AG10803 (cell line): ENCODE measurements at regions not wholly inside any gene's neighbourhood (a gene's known extent, or its start where the extent isn't known, plus 50 kb on each side); places are given as distances from the start of the nearest gene placed in this dataset.
"Not testable (repeated sequence)": the region's sequence is repeated elsewhere in the genome, so short reads cannot be mapped to it uniquely, and the experiment has no call there.

Experiments used
- DNase-seq: peaks from one replicate; pipeline ENCODE4 v3.0.0; 2010; ENCODE audit warnings: low read depth
- H3K4me3 ChIP-seq: 2 replicates; pipeline ENCODE4 v1.5.1; 2011; ENCODE audit warnings: mild to moderate bottlenecking, low read length, control low read depth
- TF ChIP-seq, protein P1 (sequence below): conservative IDR thresholded peaks from 2 replicates; pipeline ENCODE4 v1.5.1; 2011; ENCODE audit warnings: mild to moderate bottlenecking, low read length, control low read depth, inconsistent platforms

DNA sequence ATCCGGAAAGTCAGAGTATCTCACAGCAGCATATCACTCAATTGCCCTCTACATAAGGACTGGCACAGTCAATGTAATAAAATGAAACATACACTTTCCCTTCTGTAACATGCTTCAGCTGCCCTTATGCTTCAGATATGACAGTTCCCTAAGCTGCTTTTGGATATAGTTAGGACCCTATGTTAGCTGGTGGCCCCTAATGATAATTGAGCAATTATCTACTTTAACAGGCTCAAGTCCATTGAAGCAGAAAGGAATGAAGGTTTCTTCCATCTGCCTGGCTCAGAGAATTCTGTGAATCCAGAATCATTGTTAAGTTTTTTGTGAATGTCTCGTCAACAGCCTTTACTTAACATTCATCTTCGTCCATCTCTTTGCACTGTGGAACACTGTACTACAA lies 951.2 kb upstream of the DIAPH2 start:
- H3K4me3 ChIP-seq, result no peak overlapping the region
- DNase-seq, result no peak
- TF ChIP-seq, protein P1, sequence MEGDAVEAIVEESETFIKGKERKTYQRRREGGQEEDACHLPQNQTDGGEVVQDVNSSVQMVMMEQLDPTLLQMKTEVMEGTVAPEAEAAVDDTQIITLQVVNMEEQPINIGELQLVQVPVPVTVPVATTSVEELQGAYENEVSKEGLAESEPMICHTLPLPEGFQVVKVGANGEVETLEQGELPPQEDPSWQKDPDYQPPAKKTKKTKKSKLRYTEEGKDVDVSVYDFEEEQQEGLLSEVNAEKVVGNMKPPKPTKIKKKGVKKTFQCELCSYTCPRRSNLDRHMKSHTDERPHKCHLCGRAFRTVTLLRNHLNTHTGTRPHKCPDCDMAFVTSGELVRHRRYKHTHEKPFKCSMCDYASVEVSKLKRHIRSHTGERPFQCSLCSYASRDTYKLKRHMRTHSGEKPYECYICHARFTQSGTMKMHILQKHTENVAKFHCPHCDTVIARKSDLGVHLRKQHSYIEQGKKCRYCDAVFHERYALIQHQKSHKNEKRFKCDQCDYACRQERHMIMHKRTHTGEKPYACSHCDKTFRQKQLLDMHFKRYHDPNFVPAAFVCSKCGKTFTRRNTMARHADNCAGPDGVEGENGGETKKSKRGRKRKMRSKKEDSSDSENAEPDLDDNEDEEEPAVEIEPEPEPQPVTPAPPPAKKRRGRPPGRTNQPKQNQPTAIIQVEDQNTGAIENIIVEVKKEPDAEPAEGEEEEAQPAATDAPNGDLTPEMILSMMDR, result no peak

DNA sequence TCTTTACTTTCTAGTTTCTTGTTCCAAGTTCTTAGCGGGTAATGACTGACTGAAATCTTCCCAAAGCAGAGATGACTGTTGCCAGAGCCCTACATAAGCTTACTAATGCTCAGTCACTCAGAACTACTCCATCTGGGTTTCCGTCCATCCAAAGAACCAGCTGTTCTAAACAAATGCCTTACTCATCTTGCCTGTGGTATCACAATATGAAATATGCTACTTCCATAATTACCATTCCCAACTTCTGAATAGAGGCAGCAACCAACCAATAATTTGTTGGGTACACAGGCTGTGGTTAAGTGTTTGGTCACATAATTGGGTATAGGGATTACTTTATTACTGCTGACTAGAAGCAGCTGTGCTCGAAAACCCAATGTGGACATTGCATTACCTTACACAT lies 930.2 kb upstream of the DIAPH2 start:
- no peak for DNase-seq
- H3K4me3 ChIP-seq, result no peak overlapping the region
- TF ChIP-seq, protein P1, result no peak

DNA sequence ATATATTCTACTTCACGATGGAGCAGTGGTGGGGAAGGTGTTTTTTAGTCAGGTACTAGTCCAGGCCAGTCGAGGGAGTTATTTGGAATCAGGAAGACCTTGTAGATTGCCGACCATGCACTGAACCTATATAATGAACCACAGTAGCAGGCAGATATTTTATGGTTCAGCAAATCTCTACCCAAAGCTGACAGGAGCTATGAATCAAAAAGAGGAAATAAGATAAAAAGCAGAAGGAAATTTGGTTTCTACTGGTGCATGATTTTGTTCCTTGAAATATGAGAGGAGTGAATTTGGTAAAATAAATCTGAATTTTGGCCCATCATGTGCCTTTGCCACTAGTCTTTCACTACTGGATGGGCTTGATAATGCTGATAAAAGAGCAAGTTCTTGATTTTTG lies 924.3 kb upstream of the DIAPH2 start:
- no peak overlapping the region for H3K4me3 ChIP-seq
- TF ChIP-seq, protein P1, result no peak
- no peak for DNase-seq

DNA sequence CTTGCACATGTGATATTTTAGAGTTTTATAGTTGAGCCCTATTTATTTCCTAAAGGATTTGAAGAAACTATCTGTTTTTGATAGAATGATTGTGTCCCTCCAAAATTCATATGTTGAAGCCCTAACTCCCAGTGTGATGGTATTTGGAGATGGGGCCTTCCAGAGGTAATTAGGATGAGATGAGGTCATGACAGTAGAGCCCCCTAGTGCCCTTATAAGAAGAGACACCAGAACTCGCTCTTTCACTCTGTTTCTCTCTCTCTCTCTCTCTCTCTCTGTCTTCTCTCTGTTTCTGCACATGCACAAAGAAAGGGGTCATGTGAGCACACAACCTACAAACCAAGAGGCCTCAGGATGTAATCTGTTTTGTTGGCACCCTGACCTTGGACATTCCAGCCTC lies 921.9 kb upstream of the DIAPH2 start:
- no peak for DNase-seq
- TF ChIP-seq, protein P1, result no peak

DNA sequence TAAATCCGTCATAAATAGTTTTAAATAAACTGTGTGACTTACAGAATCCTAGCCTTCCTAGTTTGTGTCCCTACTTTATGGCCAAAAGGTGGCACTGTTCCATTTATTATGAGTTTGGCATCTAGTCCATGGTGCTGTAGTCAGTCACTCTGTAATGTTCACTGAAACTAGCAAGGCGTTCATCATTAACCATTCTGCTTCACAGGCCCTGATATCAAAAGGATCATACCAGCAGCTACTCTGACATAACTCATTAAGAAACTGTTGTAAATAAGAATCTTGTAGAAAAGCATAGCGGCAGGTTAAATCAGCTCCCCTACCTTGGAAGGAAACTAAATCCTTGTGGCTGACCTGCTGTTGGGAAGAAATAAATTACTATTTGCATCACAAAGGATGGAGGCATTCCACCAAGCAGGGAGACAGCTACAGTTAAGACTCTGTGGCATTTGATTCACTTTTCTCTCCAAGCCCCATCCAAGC lies 919.6 kb upstream of the DIAPH2 start:
- no peak overlapping the region for H3K4me3 ChIP-seq
- TF ChIP-seq, protein P1, result peak; percentile 28
- peak; percentile 3 for DNase-seq

More for the DNA sequence above, 921.9 kb upstream of the DIAPH2 start:
- no peak overlapping the region for H3K4me3 ChIP-seq

DNA sequence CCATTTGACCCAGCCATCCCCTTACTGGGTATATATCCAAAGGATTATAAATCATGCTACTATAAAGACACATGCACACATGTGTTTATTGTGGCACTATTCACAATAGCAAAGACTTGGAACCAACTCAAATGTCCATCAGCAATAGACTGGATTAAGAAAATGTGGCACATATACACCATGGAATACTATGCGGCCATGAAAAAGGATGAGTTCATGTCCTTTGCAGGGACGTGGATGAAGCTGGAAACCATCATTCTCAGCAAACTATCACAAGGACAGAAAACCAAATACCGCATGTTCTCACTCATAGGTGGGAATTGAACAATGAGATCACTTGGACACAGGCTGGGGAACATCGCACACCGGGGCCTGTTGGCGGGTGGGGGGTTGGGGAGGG lies 913.4 kb upstream of the DIAPH2 start:
- H3K4me3 ChIP-seq, DNase-seq: not testable (repeated sequence)

DNA sequence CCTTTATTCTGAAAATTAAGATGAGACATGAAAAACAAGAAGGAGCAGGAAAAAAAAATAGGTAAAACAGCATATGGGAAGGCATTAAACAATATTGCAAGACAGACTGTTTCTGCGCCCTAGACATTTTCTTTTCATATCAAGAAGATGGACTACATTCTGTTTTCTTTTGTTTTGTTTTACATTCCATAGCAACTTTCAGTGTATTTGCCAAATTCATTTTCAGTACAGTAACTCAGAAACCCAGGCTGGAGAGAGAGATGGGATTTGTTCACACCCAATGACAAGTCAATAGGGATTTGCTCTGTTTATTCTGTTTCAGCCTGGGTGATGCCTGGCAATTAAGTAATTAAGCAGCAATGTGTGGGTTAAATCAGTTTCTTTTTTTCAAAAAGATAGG lies 892.8 kb upstream of the DIAPH2 start:
- DNase-seq, result no peak
- TF ChIP-seq, protein P1, result no peak
- no peak overlapping the region for H3K4me3 ChIP-seq

DNA sequence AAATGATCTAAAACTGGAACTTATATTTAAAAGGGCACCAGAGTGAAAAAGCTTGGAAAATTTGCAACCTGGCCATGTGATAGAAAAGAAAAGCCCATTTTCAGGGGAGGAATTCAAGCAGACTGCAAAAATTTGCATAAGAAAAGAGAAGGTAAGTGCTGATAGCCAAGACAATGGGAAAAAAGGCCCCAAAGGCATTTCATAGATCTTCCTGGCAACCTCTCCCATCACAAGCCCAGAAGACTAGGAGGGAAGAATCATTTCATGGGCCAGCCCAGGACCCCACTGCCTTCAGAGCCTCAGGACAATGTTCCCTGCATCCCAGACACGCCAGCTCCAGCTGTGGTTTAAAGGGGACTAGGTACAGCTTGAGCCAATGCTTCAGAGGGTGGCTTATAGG lies 887.3 kb upstream of the DIAPH2 start:
- no peak for DNase-seq
- H3K4me3 ChIP-seq, result no peak overlapping the region
- TF ChIP-seq, protein P1, result no peak
